ENCODE measurements at regions not wholly inside any gene's neighbourhood (a gene's known extent, or its start where the extent isn't known, plus 50 kb on each side); places are given as distances from the start of the nearest gene placed in this dataset.

GRCh38 chr4:145389550-145389949, 92.1 kb upstream of the SMAD1 start:
- no peak overlapping the region for H3K9ac ChIP-seq
- no peak for TF ChIP-seq CTCF (conservative IDR thresholded peaks at IDR 0.05; ENCODE audit: low read depth, low read length)
- H3K4me1 ChIP-seq (ENCODE audit: low read depth, poor library complexity, severe bottlenecking): no peaks in the 10 kb centered on the region
- no peak overlapping the region for H3K4me2 ChIP-seq
- H2AFZ ChIP-seq (ENCODE audit: low read depth): no peak overlapping the region
- H3K27me3 ChIP-seq (ENCODE audit: insufficient read depth, low read depth): no peaks in the 10 kb centered on the region; the same call in 1 of the 2 replicates
- no peak overlapping the region for H3K4me3 ChIP-seq (IDR thresholded peaks at IDR 0.05; ENCODE audit: insufficient read depth, low read depth, low read length)
- no peaks in the 10 kb centered on the region for H4K20me1 ChIP-seq (ENCODE audit: insufficient read depth)
- H3K79me2 ChIP-seq (ENCODE audit: insufficient read depth, low read depth): no peaks in the 10 kb centered on the region
- no peak overlapping the region for H3K27ac ChIP-seq
- H3K36me3 ChIP-seq (ENCODE audit: insufficient read depth): no peaks in the 10 kb centered on the region

GRCh38 chr4:145388043-145388442, 93.6 kb upstream of the SMAD1 start:
- TF ChIP-seq CTCF (conservative IDR thresholded peaks at IDR 0.05; ENCODE audit: low read depth, low read length): no peak
- no peaks in the 10 kb centered on the region for H3K79me2 ChIP-seq (ENCODE audit: insufficient read depth, low read depth)
- H3K4me2 ChIP-seq: no peak overlapping the region

GRCh38 chr4:145387079-145387478, 94.6 kb upstream of the SMAD1 start:
- H3K27me3 ChIP-seq (ENCODE audit: insufficient read depth, low read depth): no peaks in the 10 kb centered on the region; the same call in 1 of the 2 replicates
- no peak for TF ChIP-seq CTCF (conservative IDR thresholded peaks at IDR 0.05; ENCODE audit: low read depth, low read length)
- H3K4me3 ChIP-seq (IDR thresholded peaks at IDR 0.05; ENCODE audit: insufficient read depth, low read depth, low read length): no peak overlapping the region
- H3K4me1 ChIP-seq (ENCODE audit: low read depth, poor library complexity, severe bottlenecking): no peaks in the 10 kb centered on the region
- no peak overlapping the region for H3K4me2 ChIP-seq
- no peaks in the 10 kb centered on the region for H3K79me2 ChIP-seq (ENCODE audit: insufficient read depth, low read depth)
- no peaks in the 10 kb centered on the region for H4K20me1 ChIP-seq (ENCODE audit: insufficient read depth)
- H3K9ac ChIP-seq: no peak overlapping the region
- H3K27ac ChIP-seq: no peak overlapping the region
- no peaks in the 10 kb centered on the region for H3K36me3 ChIP-seq (ENCODE audit: insufficient read depth)
- H2AFZ ChIP-seq (ENCODE audit: low read depth): no peak overlapping the region

More at GRCh38 chr4:145388043-145388442, 93.6 kb upstream of the SMAD1 start:
- Histone ChIP-seq H4K20me1 (ENCODE audit: insufficient read depth) (no peaks in the 10 kb centered on the region), H3K4me3 (IDR thresholded peaks at IDR 0.05; ENCODE audit: insufficient read depth, low read depth, low read length) (no peak overlapping the region), H3K36me3 (ENCODE audit: insufficient read depth) (no peaks in the 10 kb centered on the region), H3K27me3 (ENCODE audit: insufficient read depth, low read depth) (no peaks in the 10 kb centered on the region; the same call in 1 of the 2 replicates), H3K27ac (no peak overlapping the region), H2AFZ (ENCODE audit: low read depth) (no peak overlapping the region), H3K4me1 (ENCODE audit: low read depth, poor library complexity, severe bottlenecking) (no peaks in the 10 kb centered on the region), H3K9ac (no peak overlapping the region)

GRCh38 chr4:145381163-145381562, 100.5 kb upstream of the SMAD1 start:
- H2AFZ ChIP-seq (ENCODE audit: low read depth): no peak overlapping the region

More at GRCh38 chr4:145381163-145381562, 100.5 kb upstream of the SMAD1 start:
- no peak overlapping the region for H3K27ac ChIP-seq
- H3K79me2 ChIP-seq (ENCODE audit: insufficient read depth, low read depth): no peaks in the 10 kb centered on the region
- TF ChIP-seq CTCF (conservative IDR thresholded peaks at IDR 0.05; ENCODE audit: low read depth, low read length): no peak
- H3K27me3 ChIP-seq (ENCODE audit: insufficient read depth, low read depth): no peaks in the 10 kb centered on the region; the same call in 1 of the 2 replicates
- H3K4me1 ChIP-seq (ENCODE audit: low read depth, poor library complexity, severe bottlenecking): no peaks in the 10 kb centered on the region
- H3K36me3 ChIP-seq (ENCODE audit: insufficient read depth): no peaks in the 10 kb centered on the region
- H4K20me1 ChIP-seq (ENCODE audit: insufficient read depth): no peaks in the 10 kb centered on the region
- H3K4me2 ChIP-seq: no peak overlapping the region
- H3K4me3 ChIP-seq (IDR thresholded peaks at IDR 0.05; ENCODE audit: insufficient read depth, low read depth, low read length): no peak overlapping the region
- no peak overlapping the region for H3K9ac ChIP-seq
